Keratinocyte (primary cell): ENCODE measurements at regions not wholly inside any gene's neighbourhood (a gene's known extent, or its start where the extent isn't known, plus 50 kb on each side); places are given as distances from the start of the nearest gene placed in this dataset.

ENCODE experiments used
- CTCF ChIP-seq, 3 experiments: IDR thresholded peaks in 1 of 3; conservative IDR thresholded peaks in 1 of 3; optimal IDR thresholded peaks in 1 of 3; 2 replicates in 2 of 3; 3 replicates in 1 of 3; pipeline versions ENCODE3 to v1.5.1; 2011; ENCODE audit warnings: low read length in 3 of 3, mild to moderate bottlenecking in 3 of 3, moderate library complexity in 2 of 3, control low read depth in 1 of 3, inconsistent platforms in 1 of 3; ENCODE audit not compliant: insufficient read depth in 2 of 3; ENCODE audit errors: extremely low read depth in 1 of 3
- EZH2 ChIP-seq: IDR thresholded peaks from one replicate; pipeline ENCODE4 v1.6.1; 2012; ENCODE audit warnings: inconsistent platforms, mild to moderate bottlenecking, low read length, moderate library complexity

GRCh38 chr16:80258407-80258806 is 282.4 kb upstream of the DYNLRB2 start:
- TF ChIP-seq CTCF (optimal IDR thresholded peaks at IDR 0.05 in 1 of 3, IDR thresholded peaks at IDR 0.05 in 1 of 3, conservative IDR thresholded peaks at IDR 0.05 in 1 of 3; ENCODE audit: extremely low read depth in 1 of 3, insufficient read depth in 2 of 3, low read length in 3 of 3) (no peak), EZH2 (no peak)
